ENCODE measurements at regions not wholly inside any gene's neighbourhood (a gene's known extent, or its start where the extent isn't known, plus 50 kb on each side); places are given as distances from the start of the nearest gene placed in this dataset.

GRCh38 chr1:13896932-13897331 is 196.9 kb downstream of the PRDM2 start:
- intact Hi-C loops (cut with DNase I) = no loop called here
- 97 to 100% (median 97%) methylated on average over 2 of the region's 2 CpGs for WGBS, 3 donors
- no peak overlapping the region for H3K27ac ChIP-seq
- H3K27me3 ChIP-seq (ENCODE audit: insufficient read depth in 3 of 3, low read length in 2 of 3) = peaks cover 5 to 35% (median 13%) of the 10 kb centered on the region in 3 donors
- H3K4me1 ChIP-seq = no peaks in the 10 kb centered on the region
- no peak for DNase-seq
- H3K36me3 ChIP-seq (ENCODE audit: insufficient read depth in 1 of 2, low read depth in 1 of 2) = no peaks in the 10 kb centered on the region
- ATAC-seq = no peak
- no peak for TF ChIP-seq CTCF (IDR thresholded peaks at IDR 0.05)
- no peak overlapping the region for H3K4me3 ChIP-seq
- H3K9me3 ChIP-seq = no peaks in the 10 kb centered on the region

GRCh38 chr1:13898406-13898805 is 198.4 kb downstream of the PRDM2 start:
- WGBS, 3 donors = 71 to 83% (median 75%) methylated on average over 6 of the region's 6 CpGs
- H3K27ac ChIP-seq = no peak overlapping the region
- H3K36me3 ChIP-seq (ENCODE audit: insufficient read depth in 1 of 2, low read depth in 1 of 2) = no peaks in the 10 kb centered on the region
- TF ChIP-seq CTCF (IDR thresholded peaks at IDR 0.05) = no peak
- H3K27me3 ChIP-seq (ENCODE audit: insufficient read depth in 3 of 3, low read length in 2 of 3) = peaks cover 3 to 20% (median 5%) of the 10 kb centered on the region in 3 donors
- H3K9me3 ChIP-seq = no peaks in the 10 kb centered on the region
- intact Hi-C loops (cut with DNase I) = no loop called here
- ATAC-seq (no peak), DNase-seq (no peak)
- H3K4me1 ChIP-seq = no peaks in the 10 kb centered on the region
- H3K4me3 ChIP-seq = no peak overlapping the region

- TF ChIP-seq CTCF (IDR thresholded peaks at IDR 0.05) = no peak
Observed at GRCh38 chr1:13899856-13900255, 199.9 kb downstream of the PRDM2 start.

GRCh38 chr1:13900583-13900982 is 200.6 kb downstream of the PRDM2 start:
- ATAC-seq = no peak
- H3K4me3 ChIP-seq = no peak overlapping the region
- intact Hi-C loops (cut with DNase I) = no loop called here
- no peak overlapping the region for H3K27ac ChIP-seq
- no peaks in the 10 kb centered on the region for H3K36me3 ChIP-seq (ENCODE audit: insufficient read depth in 1 of 2, low read depth in 1 of 2)
- WGBS, 3 donors = 71 to 88% (median 76%) methylated on average over 1 of the region's 1 CpG
- H3K9me3 ChIP-seq = no peaks in the 10 kb centered on the region
- peaks cover 0 to 3% (median 0%) of the 10 kb centered on the region in 3 donors for H3K27me3 ChIP-seq (ENCODE audit: insufficient read depth in 3 of 3, low read length in 2 of 3)
- no peak for TF ChIP-seq CTCF (IDR thresholded peaks at IDR 0.05)
- H3K4me1 ChIP-seq = no peaks in the 10 kb centered on the region
- no peak for DNase-seq

More at GRCh38 chr1:13899856-13900255, 199.9 kb downstream of the PRDM2 start:
- no peak overlapping the region for H3K27ac ChIP-seq
- 77 to 83% (median 77%) methylated on average over 7 of the region's 7 CpGs for WGBS, 3 donors
- no peaks in the 10 kb centered on the region for H3K9me3 ChIP-seq
- ATAC-seq (no peak), DNase-seq (no peak)
- intact Hi-C loops (cut with DNase I) = no loop called here
- no peak overlapping the region for H3K4me3 ChIP-seq
- no peaks in the 10 kb centered on the region for H3K36me3 ChIP-seq (ENCODE audit: insufficient read depth in 1 of 2, low read depth in 1 of 2)
- no peaks in the 10 kb centered on the region for H3K4me1 ChIP-seq
- H3K27me3 ChIP-seq (ENCODE audit: insufficient read depth in 3 of 3, low read length in 2 of 3) = peaks cover 0 to 9% (median 3%) of the 10 kb centered on the region in 3 donors

- 41 to 48% (median 46%) methylated on average over 10 of the region's 10 CpGs for WGBS, 3 donors
- no peaks in the 10 kb centered on the region for H3K9me3 ChIP-seq
- no peak for TF ChIP-seq CTCF (IDR thresholded peaks at IDR 0.05)
- no peak for ATAC-seq
- no peaks in the 10 kb centered on the region for H3K36me3 ChIP-seq (ENCODE audit: insufficient read depth in 1 of 2, low read depth in 1 of 2)
- intact Hi-C loops (cut with DNase I) = no loop called here
- H3K4me3 ChIP-seq = no peak overlapping the region
- H3K27ac ChIP-seq = no peak overlapping the region
- DNase-seq = no peak
- H3K4me1 ChIP-seq = no peaks in the 10 kb centered on the region
- no peaks in the 10 kb centered on the region for H3K27me3 ChIP-seq (ENCODE audit: insufficient read depth in 3 of 3, low read length in 2 of 3)
Observed at GRCh38 chr1:13901039-13901438, 201.1 kb downstream of the PRDM2 start.

Data from psoas muscle (tissue), 7 donors.